K562 (cell line): ENCODE measurements at regions not wholly inside any gene's neighbourhood (a gene's known extent, or its start where the extent isn't known, plus 50 kb on each side); places are given as distances from the start of the nearest gene placed in this dataset.

Source experiments
- ATAC-seq: fragments of 200-7000 bp; cut with Tn5 transposase; 3 replicates; pipeline ENCODE4 v1.9.1; 2020; ENCODE audit warnings: moderate library complexity
- BruUV-seq: library from RNA; stranded (reverse); fragments of 400-500 nt; replicated peaks from 2 replicates; lab custom pipeline; 2021; lab: Mats Ljungman, UMichigan
- CTCF ChIA-PET: fragments of 300-600 bp; formaldehyde crosslinking; extraction: SDS; loops from one replicate; lab custom pipeline; 2021; ENCODE audit warnings: low intra/inter-chr PET ratio; lab: Yijun Ruan, JAX
- POLR2A ChIA-PET: fragments of 300-600, 350-650 bp; sonication (Branson Sonifier 250); formaldehyde crosslinking; extraction: SDS; loops from one replicate; lab custom pipeline; 2021; ENCODE audit warnings: antibody characterized with exemption, inconsistent platforms; lab: Yijun Ruan, JAX
- DNase-seq, 4 experiments: peaks; one replicate each; pipeline versions ENCODE4 v3.0.0 to v3.0.0-alpha.2; 2011 to 2018; ENCODE audit warnings: low spot score in 3 of 4, mixed read lengths in 3 of 4; ENCODE audit errors: extremely low read depth in 1 of 4
- FAIRE-seq: peaks from 2 replicates; lab custom pipeline; 2011; peaks lifted over from hg19 to GRCh38; lab: Jason Lieb, UNC
- H2AFZ ChIP-seq: 2 replicates; pipeline ENCODE4 v1.6.0; 2011; ENCODE audit warnings: low read depth, low read length, control low read depth, inconsistent platforms
- H3K27ac ChIP-seq: fragments of 200-600 bp; 3 replicates; pipeline ENCODE4 v1.8.0; 2011; ENCODE audit warnings: low read depth, mild to moderate bottlenecking, control low read depth, inconsistent platforms, low read length, moderate library complexity, mixed read lengths; ENCODE audit errors: extremely low read depth
- H3K27me3 ChIP-seq, 2 experiments: fragments of 300-600 bp in 1 of 2; 2 replicates in 1 of 2; 3 replicates in 1 of 2; pipeline versions ENCODE4 v1.6.0 to v1.8.0; 2011; ENCODE audit warnings: inconsistent platforms in 2 of 2, low read length in 2 of 2, mild to moderate bottlenecking in 1 of 2, mixed read lengths in 1 of 2, moderate library complexity in 1 of 2; ENCODE audit not compliant: control insufficient read depth in 2 of 2, insufficient read depth in 2 of 2
- H3K36me3 ChIP-seq: fragments of 300-600 bp; 3 replicates; pipeline ENCODE4 v1.8.0; 2011; ENCODE audit warnings: mild to moderate bottlenecking, low read length, inconsistent platforms; ENCODE audit not compliant: control insufficient read depth, insufficient read depth
- H3K4me1 ChIP-seq, 2 experiments: fragments of 200-600 bp in 1 of 2; replicated peaks in 1 of 2; 2 replicates in 1 of 2; 3 replicates in 1 of 2; pipeline versions ENCODE4 v1.5.1 to v1.8.0; 2011; ENCODE audit warnings: inconsistent platforms in 2 of 2, low read length in 2 of 2, mild to moderate bottlenecking in 1 of 2, mixed read lengths in 1 of 2, moderate library complexity in 1 of 2; ENCODE audit not compliant: control insufficient read depth in 2 of 2, insufficient read depth in 2 of 2
- H3K4me2 ChIP-seq: 2 replicates; pipeline ENCODE4 v1.6.1; 2011; ENCODE audit warnings: low read length, control low read depth, inconsistent platforms, mixed read lengths; ENCODE audit not compliant: insufficient read depth
- H3K4me3 ChIP-seq: fragments of 200-600 bp; sonication (generic), shearing (Covaris generic); 2 replicates; pipeline ENCODE4 v1.5.1; 2016; ENCODE audit warnings: control low read depth, inconsistent platforms
- H3K79me2 ChIP-seq: fragments of 200-600 bp; 3 replicates; pipeline ENCODE4 v1.8.0; 2011; ENCODE audit warnings: low read length, inconsistent platforms; ENCODE audit not compliant: control insufficient read depth, insufficient read depth
- H3K9ac ChIP-seq, 2 experiments: 2 replicates each; pipeline versions ENCODE4 v1.6.0 to v1.6.1; 2011; ENCODE audit warnings: low read depth in 2 of 2, low read length in 2 of 2, control low read depth in 1 of 2, inconsistent platforms in 1 of 2, mild to moderate bottlenecking in 1 of 2, mixed read lengths in 1 of 2; ENCODE audit not compliant: insufficient read depth in 1 of 2
- H3K9me1 ChIP-seq: one replicate; pipeline ENCODE4 v1.6.0; 2011; ENCODE audit warnings: inconsistent platforms, mild to moderate bottlenecking, low read length, moderate library complexity; ENCODE audit not compliant: control insufficient read depth, insufficient read depth
- H3K9me3 ChIP-seq: replicated peaks from 2 replicates; pipeline ENCODE4 v1.5.1; 2011; ENCODE audit warnings: low read depth, low read length, inconsistent platforms; ENCODE audit not compliant: control insufficient read depth, insufficient read depth
- H4K20me1 ChIP-seq: replicated peaks from 2 replicates; pipeline ENCODE4 v1.6.1; 2011; ENCODE audit warnings: low read length, inconsistent platforms, mixed read lengths; ENCODE audit not compliant: control insufficient read depth, insufficient read depth
- CEBPG ChIP-seq, 3 experiments: fragments of 200-800 bp in 1 of 3; sonication (Bioruptor generic) in 1 of 3; sonication (generic) in 1 of 3; formaldehyde crosslinking in 1 of 3; IDR thresholded peaks in 2 of 3; conservative IDR thresholded peaks in 1 of 3; 2 replicates each; pipeline versions ENCODE4 v1.6.1 to v1.8.0; 2016 to 2022; ENCODE audit warnings: missing compliant biosample characterization in 2 of 3, missing genetic modification characterization in 2 of 3, mild to moderate bottlenecking in 1 of 3, missing genetic modification reagents in 1 of 3
- CXXC5 ChIP-seq: fragments of 250-450 bp; sonication (Bioruptor Pico); IDR thresholded peaks from 2 replicates; pipeline ENCODE4 v1.8.0; 2022; ENCODE audit warnings: inconsistent platforms, mild to moderate bottlenecking, moderate library complexity
- ETV6 ChIP-seq, 3 experiments: fragments of 150-350 bp in 1 of 3; sonication (generic) in 1 of 3; formaldehyde crosslinking in 1 of 3; IDR thresholded peaks; 2 replicates each; pipeline versions ENCODE4 v1.6.1 to v1.8.0; 2014 to 2022; ENCODE audit warnings: borderline replicate concordance in 2 of 3, low read depth in 2 of 3, antibody characterized with exemption in 1 of 3, low read length in 1 of 3, mild to moderate bottlenecking in 1 of 3, missing genetic modification reagents in 1 of 3
- LEF1 ChIP-seq: fragments of 450-650 bp; IDR thresholded peaks from 2 replicates; pipeline ENCODE4 v1.6.1; 2016; ENCODE audit warnings: mild to moderate bottlenecking
- MYNN ChIP-seq, 2 experiments: sonication (generic); formaldehyde crosslinking in 1 of 2; IDR thresholded peaks; 2 replicates each; pipeline versions ENCODE4 v1.5.0 to v1.6.1; 2016 to 2020; ENCODE audit warnings: antibody characterized with exemption in 1 of 2, missing genetic modification reagents in 1 of 2
- SMARCC2 ChIP-seq: fragments of 450-650 bp; IDR thresholded peaks from 2 replicates; pipeline ENCODE4 v1.6.1; 2017; ENCODE audit warnings: antibody characterized with exemption, moderate library complexity, mild to moderate bottlenecking, low read depth
- ZNF589 ChIP-seq: fragments of 200-800 bp; sonication (Bioruptor generic); IDR thresholded peaks from 2 replicates; pipeline ENCODE4 v1.6.1; 2016; ENCODE audit warnings: low read depth, missing genetic modification characterization, missing compliant biosample characterization
- ZNF830 ChIP-seq: fragments of 250-450 bp; sonication (Bioruptor Pico); IDR thresholded peaks from 2 replicates; pipeline ENCODE4 v1.5.0; 2021; ENCODE audit warnings: mild to moderate bottlenecking
- WGBS: fragments of 100-300 bp; shearing (Covaris generic); methylation state at CpG from one replicate; pipeline ENCODE4 v1.1.6; 2016; ENCODE audit warnings: low coverage, mixed read lengths; ENCODE audit not compliant: insufficient coverage; ENCODE audit errors: missing lambda C conversion rate; 5-methylcytosine and 5-hydroxymethylcytosine counted together
- in situ Hi-C: fragments of 300-500 bp; cut with MboI; formaldehyde crosslinking; loops from 4 replicates; pipeline ENCODE4 v1.15.0; 2018; ENCODE audit warnings: inconsistent platforms, mixed read lengths
- intact Hi-C: fragments of 100-400 bp; cut with micrococcal nuclease; formaldehyde crosslinking; loops from 2 replicates; pipeline ENCODE4 v1.14.2; 2022
- TF ChIP-seq, protein P1 (sequence below): fragments of 250-450 bp; sonication (Bioruptor Pico); IDR thresholded peaks from 2 replicates; pipeline ENCODE4 v1.4.0; 2020
- TF ChIP-seq, protein P2 (sequence below), 2 experiments: fragments of 450-650 bp in 1 of 2; IDR thresholded peaks; 2 replicates each; pipeline ENCODE4 v1.6.1; 2011 to 2017; ENCODE audit warnings: low read depth in 2 of 2, antibody characterized with exemption in 1 of 2, borderline replicate concordance in 1 of 2, low read length in 1 of 2, mild to moderate bottlenecking in 1 of 2, mixed read lengths in 1 of 2; ENCODE audit not compliant: control insufficient read depth in 1 of 2

DNA sequence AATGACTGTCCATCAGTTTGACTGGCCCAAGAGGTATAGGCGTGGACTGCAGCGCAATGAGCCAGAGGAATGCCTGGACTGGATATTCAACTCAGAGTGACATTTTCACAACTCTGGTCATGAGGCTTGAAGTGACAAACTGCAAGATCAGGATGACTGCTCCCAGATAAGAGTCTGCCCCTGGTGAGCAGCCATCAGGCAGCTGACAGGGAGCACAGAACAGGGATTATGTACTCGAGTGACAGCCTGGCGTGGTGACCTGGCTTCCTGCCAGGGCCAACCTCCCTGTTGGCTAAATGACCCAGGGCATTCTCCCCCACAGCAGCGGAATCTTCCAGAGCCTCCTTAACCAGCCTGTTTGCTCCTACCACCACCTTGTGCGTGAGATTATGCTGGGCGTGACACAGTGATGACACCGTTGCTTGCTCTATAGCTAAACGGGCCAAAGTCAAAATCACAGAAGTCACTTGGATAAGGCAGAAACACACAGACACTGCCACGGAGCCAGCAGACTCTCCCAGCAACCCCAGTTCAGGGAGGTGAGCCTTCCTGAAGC lies 209.1 kb upstream of the JARID2 start (continued):
- TF ChIP-seq ETV6 (IDR thresholded peaks at IDR 0.05; ENCODE audit: borderline replicate concordance in 1 of 2, low read depth in 2 of 2, low read length in 1 of 2) (no peak), ETV6 (CRISPR knock-in tag; IDR thresholded peaks at IDR 0.05; ENCODE audit: borderline replicate concordance) (no peak), LEF1 (peak; percentile 53; the same call in 1 of the 2 replicates), CXXC5 (CRISPR knock-in tag) (peak; percentile 78; the same call in 1 of the 2 replicates), ZNF589 (CRISPR knock-in tag) (peak; percentile 74), ZNF830 (CRISPR knock-in tag) (no peak), MYNN (IDR thresholded peaks at IDR 0.05) (peak; percentile 88), MYNN (CRISPR knock-in tag; IDR thresholded peaks at IDR 0.05) (no peak)
- TF ChIP-seq, protein P1, sequence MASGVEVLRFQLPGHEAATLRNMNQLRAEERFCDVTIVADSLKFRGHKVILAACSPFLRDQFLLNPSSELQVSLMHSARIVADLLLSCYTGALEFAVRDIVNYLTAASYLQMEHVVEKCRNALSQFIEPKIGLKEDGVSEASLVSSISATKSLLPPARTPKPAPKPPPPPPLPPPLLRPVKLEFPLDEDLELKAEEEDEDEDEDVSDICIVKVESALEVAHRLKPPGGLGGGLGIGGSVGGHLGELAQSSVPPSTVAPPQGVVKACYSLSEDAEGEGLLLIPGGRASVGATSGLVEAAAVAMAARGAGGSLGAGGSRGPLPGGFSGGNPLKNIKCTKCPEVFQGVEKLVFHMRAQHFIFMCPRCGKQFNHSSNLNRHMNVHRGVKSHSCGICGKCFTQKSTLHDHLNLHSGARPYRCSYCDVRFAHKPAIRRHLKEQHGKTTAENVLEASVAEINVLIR: 0 out of 2 replicates have a peak, but pooled peaks have one; percentile 41

DNA sequence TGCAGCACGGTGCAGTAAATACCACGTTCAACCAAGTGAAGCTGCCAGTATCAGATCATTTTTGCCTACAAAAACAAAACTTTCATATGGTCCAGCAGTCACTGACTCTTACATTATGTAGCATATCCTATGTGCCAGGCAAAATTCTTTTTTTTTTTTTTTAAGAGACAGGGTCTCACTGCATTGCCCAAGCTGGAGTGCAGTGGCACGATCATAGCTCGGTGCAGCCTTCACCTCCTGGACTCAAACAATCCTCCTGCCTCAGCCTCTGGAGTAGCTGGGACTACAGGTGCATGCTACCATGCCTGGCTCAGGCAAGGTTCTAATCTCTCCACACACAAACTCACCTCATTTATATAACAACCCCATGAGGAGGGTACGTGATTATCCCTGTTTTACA lies 208.6 kb upstream of the JARID2 start:
- peak overlapping the region; percentile 30; the same call in 1 of the 3 replicates for H3K27ac ChIP-seq
- WGBS: 59% methylated on average over 5 of the region's 5 CpGs
- TF ChIP-seq, protein P2, sequence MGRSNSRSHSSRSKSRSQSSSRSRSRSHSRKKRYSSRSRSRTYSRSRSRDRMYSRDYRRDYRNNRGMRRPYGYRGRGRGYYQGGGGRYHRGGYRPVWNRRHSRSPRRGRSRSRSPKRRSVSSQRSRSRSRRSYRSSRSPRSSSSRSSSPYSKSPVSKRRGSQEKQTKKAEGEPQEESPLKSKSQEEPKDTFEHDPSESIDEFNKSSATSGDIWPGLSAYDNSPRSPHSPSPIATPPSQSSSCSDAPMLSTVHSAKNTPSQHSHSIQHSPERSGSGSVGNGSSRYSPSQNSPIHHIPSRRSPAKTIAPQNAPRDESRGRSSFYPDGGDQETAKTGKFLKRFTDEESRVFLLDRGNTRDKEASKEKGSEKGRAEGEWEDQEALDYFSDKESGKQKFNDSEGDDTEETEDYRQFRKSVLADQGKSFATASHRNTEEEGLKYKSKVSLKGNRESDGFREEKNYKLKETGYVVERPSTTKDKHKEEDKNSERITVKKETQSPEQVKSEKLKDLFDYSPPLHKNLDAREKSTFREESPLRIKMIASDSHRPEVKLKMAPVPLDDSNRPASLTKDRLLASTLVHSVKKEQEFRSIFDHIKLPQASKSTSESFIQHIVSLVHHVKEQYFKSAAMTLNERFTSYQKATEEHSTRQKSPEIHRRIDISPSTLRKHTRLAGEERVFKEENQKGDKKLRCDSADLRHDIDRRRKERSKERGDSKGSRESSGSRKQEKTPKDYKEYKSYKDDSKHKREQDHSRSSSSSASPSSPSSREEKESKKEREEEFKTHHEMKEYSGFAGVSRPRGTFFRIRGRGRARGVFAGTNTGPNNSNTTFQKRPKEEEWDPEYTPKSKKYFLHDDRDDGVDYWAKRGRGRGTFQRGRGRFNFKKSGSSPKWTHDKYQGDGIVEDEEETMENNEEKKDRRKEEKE (IDR thresholded peaks at IDR 0.05; ENCODE audit: borderline replicate concordance in 1 of 2, control insufficient read depth in 1 of 2, low read depth in 2 of 2, low read length in 1 of 2): no peak
- TF ChIP-seq SMARCC2: no peak
- no peak for TF ChIP-seq CEBPG (CRISPR knock-in tag; IDR thresholded peaks at IDR 0.05)
- TF ChIP-seq CEBPG (tag; conservative IDR thresholded peaks at IDR 0.05 in 1 of 2, IDR thresholded peaks at IDR 0.05 in 1 of 2): 0 out of 4 replicates have a peak, but pooled peaks of 1 of the 2 experiments have one; percentile 7

More for the DNA sequence above, 208.6 kb upstream of the JARID2 start:
- H3K36me3 ChIP-seq: no peaks in the 10 kb centered on the region
- H4K20me1 ChIP-seq: no peaks in the 10 kb centered on the region
- intact Hi-C loops: no loop called here
- POLR2A ChIA-PET: interaction anchor here (1.0 to 1.4 kb wide), 6 partner anchors 8 to 141 kb away, joined by 3 to 6 read pairs (median 3); no protein-coding TSS in a partner anchor
- H3K79me2 ChIP-seq: no peaks in the 10 kb centered on the region
- no TSS peak for BruUV-seq
- peaks cover 28 to 31% of the 10 kb centered on the region in 2 experiments for H3K4me1 ChIP-seq
- CTCF ChIA-PET: no interaction called here
- peak overlapping the region; percentile 74 for H3K4me2 ChIP-seq
- H3K27me3 ChIP-seq: no peaks in the 10 kb centered on the region
- FAIRE-seq: no peak
- H3K9ac ChIP-seq: peak overlapping the region in 1 of 2 experiments; percentile 64; a peak in 2 of 4 replicates
- H2AFZ ChIP-seq: 0 out of 2 replicates have a peak overlapping the region, but pooled peaks have one; percentile 11
- no peak overlapping the region for H3K4me3 ChIP-seq
- H3K9me1 ChIP-seq: no peaks in the 10 kb centered on the region
- ATAC-seq: no peak
- in situ Hi-C loops: no loop called here
- DNase-seq: no peak
- no peaks in the 10 kb centered on the region for H3K9me3 ChIP-seq
